Umbilical cord (tissue), 1 donor: ENCODE measurements at regions not wholly inside any gene's neighbourhood (a gene's known extent, or its start where the extent isn't known, plus 50 kb on each side); places are given as distances from the start of the nearest gene placed in this dataset.

ENCODE experiments used
- DNase-seq: peaks from one replicate; pipeline ENCODE4 v3.0.0-alpha.2; 2015; ENCODE audit warnings: low spot score

DNA sequence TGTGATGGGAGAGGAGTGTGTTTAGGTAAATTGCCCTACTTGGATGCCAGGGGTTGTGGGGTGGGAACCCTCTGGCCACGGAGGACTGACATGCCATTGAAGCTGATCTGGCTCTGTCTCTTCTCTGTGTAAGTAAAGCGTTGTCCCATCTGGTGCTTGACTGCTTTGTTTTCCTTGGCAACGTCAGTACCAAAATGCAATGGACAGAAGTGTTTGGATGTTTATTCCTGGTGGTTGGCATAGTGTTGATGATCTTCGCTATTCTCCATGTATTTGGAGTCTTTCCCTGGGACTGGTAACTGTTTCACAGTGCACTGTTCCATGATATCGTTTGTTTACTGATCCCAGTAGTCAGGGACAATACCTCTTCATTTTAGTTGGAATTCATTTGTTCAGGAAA lies 130.5 kb upstream of the MCTP2 start:
- DNase-seq: no peak

DNA sequence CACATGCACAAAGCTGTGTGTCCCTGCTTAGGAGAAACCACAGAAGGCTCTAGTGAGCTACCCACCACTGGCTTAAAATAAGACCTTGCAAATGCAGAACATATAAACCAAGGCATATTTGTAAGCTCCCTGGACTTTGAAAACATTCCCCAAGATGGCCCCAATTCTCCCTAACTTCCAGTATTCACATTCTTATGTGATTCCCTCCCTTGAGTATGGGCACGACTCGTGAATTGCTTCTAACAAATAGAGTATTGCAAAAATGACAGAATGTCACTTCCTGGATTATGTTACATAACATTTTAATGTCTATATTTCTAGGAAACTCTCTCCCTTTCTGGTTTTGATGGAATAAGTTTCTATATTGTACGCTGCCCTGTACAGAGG lies 131.8 kb upstream of the MCTP2 start:
- DNase-seq: no peak

GRCh38 chr15:94098921-94099573 lies 132.3 kb upstream of the MCTP2 start:
- peak; percentile 48 for DNase-seq

- no peak for DNase-seq
Observed at GRCh38 chr15:94097552-94097951, 133.8 kb upstream of the MCTP2 start.

DNA sequence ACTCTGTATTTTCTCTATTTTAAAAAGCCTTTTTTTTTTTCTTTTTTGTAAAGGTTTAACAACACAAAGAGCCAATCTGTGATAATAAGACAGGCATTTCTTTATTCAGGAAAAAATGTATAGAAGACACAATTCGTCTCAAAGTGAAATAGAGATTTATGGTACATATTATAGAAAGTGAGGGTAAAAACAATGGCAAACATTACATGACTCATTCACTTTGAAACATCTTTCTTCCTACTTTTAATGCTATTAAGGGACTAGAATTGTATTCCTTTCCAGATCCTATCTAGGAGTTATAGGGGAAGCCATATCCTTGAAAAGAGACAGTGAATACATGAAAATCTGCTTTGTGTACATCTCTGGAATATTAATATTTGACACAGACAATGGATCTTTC lies 137.1 kb upstream of the MCTP2 start:
- DNase-seq: no peak

DNA sequence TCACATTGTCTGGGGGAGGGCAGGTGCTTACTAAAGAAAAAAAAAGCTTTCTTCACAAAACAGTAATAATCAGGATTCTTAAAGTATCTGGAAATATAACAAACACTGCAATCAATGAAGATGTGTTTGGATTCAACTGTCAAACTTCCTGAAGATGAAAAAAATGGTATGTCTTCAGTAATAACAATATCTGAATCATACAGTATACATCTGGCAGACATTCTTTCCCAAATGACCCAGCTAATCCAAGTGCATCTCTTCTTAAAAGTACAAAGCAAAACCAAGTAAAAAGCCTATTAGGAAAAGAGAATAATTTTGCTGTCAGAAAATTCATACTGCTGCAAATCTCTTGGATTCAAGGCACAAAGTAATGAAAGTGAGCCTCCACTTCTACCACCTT lies 145.0 kb upstream of the MCTP2 start:
- no peak for DNase-seq

DNA sequence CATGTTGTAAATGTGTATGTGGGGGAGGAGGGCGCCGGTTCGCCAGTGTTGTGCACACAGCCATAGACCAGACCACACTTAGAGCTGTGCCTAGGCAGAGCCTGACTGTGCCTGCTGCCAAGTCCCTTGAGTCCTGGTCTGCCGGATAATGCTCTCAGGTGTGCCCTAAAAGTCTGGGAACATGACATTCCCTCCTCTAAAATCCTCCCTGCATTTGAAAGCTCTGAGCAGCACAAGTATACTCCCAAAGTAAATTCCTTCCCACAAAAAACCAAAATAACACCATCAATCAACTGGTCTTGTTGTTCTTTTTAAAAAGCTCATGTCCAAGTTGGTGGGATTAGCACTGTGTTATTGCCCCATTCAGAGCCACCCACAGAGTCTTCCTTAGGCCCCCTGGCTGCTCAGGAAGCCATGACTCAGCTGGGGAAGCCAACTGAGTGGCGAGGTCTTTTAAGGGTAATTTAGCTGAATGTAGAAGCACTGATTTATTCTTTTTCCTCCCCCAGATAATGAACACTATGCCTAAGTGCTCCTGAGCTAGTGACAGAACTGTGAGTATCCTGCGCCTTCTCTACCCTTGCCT lies 147.8 kb upstream of the MCTP2 start:
- DNase-seq: no peak

- DNase-seq: no peak
Observed at GRCh38 chr15:94081829-94082228, 149.5 kb upstream of the MCTP2 start.

DNA sequence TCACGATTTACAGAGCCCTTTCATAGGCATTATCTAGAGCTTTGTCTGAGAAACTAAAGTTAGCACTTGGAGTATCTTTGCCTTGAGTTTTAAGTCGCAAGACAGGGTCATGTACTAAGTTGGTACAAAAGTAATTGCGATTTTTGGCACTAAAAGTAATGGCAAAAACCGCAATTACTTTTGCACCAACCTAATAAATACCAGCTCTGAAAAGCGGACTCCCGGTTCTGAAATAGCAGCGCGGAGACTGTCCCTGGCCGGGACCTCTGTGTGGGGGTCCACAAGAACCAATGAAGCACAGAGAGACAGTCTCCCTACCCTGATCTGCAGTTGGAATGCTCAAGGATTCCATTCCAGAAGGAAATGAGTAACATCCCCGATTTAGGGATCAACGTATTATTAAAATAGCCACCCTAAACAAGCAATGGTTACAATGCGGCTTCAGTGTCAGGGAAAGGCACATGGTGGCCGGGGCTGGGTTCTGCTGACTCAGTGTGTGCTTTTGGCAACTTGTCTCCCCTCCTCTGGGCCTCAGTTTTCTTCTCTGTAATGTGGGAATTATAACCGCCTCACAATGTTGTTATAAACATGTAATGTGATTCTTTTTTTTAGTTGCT lies 150.3 kb upstream of the MCTP2 start:
- no peak for DNase-seq

DNA sequence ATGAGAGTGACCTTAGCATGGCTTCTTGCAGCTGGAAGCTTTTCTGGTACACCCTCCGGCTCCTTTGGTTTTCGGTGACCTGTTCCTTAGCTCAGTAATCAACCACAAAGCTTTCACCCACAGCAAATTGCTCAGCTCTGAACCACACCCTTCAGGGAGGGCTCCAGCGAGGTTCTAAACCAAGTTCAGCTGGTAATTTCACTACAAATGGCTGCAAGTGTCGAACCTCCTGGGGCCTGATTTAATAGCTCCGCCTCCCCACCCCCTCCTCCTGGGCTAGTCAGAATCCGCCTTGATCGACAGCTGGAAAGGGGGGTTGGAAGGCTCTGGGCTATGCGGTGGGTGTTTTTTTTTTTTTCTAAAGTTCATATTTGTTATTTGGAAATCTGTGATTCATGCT lies 150.9 kb upstream of the MCTP2 start:
- DNase-seq: peak; percentile 10

GRCh38 chr15:94079968-94080367 lies 151.4 kb upstream of the MCTP2 start:
- no peak for DNase-seq

GRCh38 chr15:94079459-94079858 lies 151.9 kb upstream of the MCTP2 start:
- no peak for DNase-seq

- no peak for DNase-seq
Observed at GRCh38 chr15:94077938-94078337, 153.4 kb upstream of the MCTP2 start.

GRCh38 chr15:94075349-94075748 lies 156.0 kb upstream of the MCTP2 start:
- peak; percentile 80 for DNase-seq

- DNase-seq: peak; percentile 68
Observed at GRCh38 chr15:94070356-94071295, 160.7 kb upstream of the MCTP2 start.

- DNase-seq: no peak
Observed at GRCh38 chr15:94069844-94070243, 161.5 kb upstream of the MCTP2 start.

DNA sequence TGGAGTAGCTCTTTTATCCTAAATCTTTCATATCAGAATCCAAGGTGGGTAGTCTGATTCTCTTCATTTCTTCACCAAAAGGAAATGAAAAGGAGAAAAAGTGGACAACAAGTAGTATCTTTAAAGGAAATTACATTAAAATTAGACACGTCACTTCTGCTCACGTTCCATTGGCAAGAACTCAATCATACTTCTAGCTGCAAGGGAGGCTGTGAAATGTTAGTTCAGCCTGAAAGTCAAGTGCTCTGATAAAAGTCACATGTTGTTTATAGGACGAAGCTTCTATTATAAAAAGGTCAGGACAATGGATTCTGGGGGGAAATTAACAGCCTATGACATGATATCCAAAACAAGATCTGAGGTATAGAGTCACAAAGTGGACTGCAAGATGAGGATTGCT lies 164.6 kb upstream of the MCTP2 start:
- no peak for DNase-seq

DNA sequence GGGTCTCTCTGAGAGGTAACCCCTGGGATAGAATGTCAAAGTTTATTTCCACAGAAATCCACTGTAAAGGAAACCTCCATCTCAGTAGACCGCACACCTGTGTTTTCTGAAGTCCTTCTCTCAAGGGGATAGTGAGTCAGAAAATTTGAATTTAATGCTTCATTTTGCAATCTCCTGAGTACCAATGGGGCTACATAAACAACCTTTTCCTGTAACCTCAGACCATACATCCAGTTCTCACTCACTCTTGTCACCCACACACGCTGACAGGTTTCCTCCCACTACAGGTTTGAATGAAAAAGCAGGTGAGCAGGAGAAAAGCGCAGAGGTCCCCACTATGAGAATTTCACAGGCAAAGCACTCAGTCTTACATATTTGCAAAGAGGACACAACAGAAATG lies 165.3 kb upstream of the MCTP2 start:
- DNase-seq: no peak

DNA sequence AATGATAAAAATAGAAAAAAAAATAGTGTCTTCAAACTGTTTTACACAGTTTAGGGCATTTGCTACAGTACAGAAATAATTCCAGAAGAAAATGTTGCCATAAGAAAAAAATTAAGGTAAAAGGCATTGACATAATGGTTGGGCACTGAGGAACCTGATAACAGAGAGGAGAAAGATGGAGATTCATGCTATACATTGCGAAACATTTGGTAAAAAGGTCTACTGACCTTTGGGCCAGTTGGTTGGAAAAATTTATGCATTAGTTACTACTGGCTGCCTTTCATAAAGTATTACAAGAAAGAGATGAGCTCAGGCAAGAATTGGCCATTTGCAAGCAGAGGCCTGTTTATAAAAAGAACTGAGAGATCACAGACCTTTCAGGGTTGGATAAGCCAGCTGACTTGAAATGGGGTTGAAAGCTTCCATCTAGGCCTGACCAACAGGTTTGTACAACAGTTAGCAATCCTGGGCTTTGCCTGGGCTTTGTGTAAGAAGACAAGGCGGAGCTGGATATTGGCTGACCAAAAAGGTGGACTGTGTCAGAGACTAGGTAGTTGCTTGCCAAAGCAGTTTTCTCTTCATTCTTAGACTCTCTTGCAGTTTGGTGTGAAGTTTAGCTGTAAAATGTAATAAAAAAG lies 166.6 kb upstream of the MCTP2 start:
- DNase-seq: no peak

DNA sequence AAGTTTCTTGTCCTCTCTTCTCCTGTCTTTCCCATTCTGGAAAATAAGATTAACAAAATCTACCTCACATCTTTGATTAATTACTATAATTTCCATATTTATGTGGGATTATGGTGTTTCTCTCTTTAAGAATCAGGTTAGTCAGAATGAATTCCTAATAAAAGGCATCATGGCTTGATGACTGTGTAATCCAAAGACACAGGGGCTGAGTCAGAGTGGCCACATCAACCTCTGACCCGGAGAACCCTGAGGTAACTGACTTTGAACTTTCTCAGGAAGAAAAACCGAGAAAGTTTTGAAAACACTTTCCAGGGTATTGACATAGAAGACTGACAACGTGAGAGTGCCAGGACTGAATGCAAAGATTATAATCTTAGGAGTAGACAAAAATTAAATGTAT lies 170.3 kb upstream of the MCTP2 start:
- DNase-seq: no peak

DNA sequence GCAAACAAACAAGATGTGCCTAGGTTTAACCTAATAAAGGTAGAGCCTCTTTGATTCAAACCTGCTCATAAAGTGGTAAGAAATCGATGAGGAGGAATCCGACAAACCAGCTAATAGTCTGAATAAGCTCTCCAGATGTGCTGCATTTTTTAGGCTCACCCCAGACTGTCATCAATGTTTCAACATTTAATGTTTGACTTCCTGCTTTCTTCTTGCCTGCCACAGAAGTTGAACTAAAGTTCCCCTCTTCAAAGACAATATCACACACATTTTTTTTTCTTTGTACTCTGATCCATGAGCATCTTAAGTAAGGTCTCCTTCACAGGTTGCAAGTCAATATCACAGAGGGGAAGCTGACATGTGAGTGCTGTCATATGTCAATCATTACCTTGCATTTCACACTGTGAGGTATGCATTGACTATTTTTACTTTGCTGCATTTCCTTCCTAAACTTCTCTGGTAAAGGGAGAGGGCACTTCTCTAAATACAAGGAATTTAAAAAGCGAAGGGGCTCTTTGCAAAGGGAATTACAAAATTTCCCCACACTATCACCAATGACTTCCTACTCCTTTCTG lies 172.3 kb upstream of the MCTP2 start:
- no peak for DNase-seq

DNA sequence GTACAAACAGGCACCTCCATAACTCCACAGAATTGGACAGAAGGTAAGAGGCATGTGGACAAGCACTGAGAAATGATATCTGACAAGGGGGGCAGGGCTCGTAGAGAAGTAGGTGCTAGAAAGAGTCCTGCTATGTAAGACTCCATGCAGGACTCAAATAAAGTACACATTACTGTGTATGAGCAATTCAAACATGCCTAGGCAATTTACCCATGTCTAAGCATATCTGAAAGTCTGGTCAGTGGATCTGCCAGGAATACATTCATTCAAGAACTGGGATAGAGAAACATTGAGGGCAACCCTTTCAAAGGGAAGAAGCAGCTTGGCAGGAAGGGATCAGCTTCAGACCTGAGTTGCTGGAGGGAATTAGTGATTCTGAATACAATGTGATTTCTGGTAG lies 174.1 kb upstream of the MCTP2 start:
- no peak for DNase-seq
